PFSK-1 (cell line): ENCODE measurements at regions not wholly inside any gene's neighbourhood (a gene's known extent, or its start where the extent isn't known, plus 50 kb on each side); places are given as distances from the start of the nearest gene placed in this dataset.

ENCODE experiments used
- POLR2AphosphoS5 ChIP-seq: IDR thresholded peaks from 2 replicates; pipeline ENCODE4 v1.6.1; 2012; ENCODE audit warnings: low read depth, mild to moderate bottlenecking, control low read depth, low read length, moderate library complexity
- REST ChIP-seq, 2 experiments: IDR thresholded peaks; 2 replicates each; pipeline versions ENCODE4 v1.6.1 to v1.8.0; 2011 to 2012; ENCODE audit warnings: low read depth in 2 of 2, low read length in 2 of 2, control low read depth in 1 of 2, inconsistent platforms in 1 of 2, mild to moderate bottlenecking in 1 of 2, moderate library complexity in 1 of 2; ENCODE audit not compliant: insufficient read depth in 1 of 2

- TF ChIP-seq REST (IDR thresholded peaks at IDR 0.05; ENCODE audit: insufficient read depth in 1 of 2, low read depth in 2 of 2, low read length in 2 of 2): no peak
- no peak for TF ChIP-seq POLR2AphosphoS5
Measured at GRCh38 chr1:56200442-56200841, 378.9 kb downstream of the PLPP3 start.
